Endothelial cell (in vitro differentiated cells): ENCODE measurements at regions not wholly inside any gene's neighbourhood (a gene's known extent, or its start where the extent isn't known, plus 50 kb on each side); places are given as distances from the start of the nearest gene placed in this dataset.

Experiments
- DNase-seq: peaks from one replicate; pipeline ENCODE4 v3.0.0; 2021; ENCODE audit warnings: low spot score
- H3K27ac Mint-ChIP-seq: one replicate; pipeline ENCODE4 v1.8.0; 2021; ENCODE audit warnings: mixed read lengths, inconsistent platforms; ENCODE audit not compliant: unreplicated experiment
- H3K27me3 Mint-ChIP-seq: one replicate; pipeline ENCODE4 v1.8.0; 2021; ENCODE audit warnings: mild to moderate bottlenecking, moderate library complexity, mixed read lengths, inconsistent platforms; ENCODE audit not compliant: unreplicated experiment
- H3K36me3 Mint-ChIP-seq: one replicate; pipeline ENCODE4 v1.8.0; 2021; ENCODE audit warnings: mild to moderate bottlenecking, low read depth, mixed read lengths, inconsistent platforms; ENCODE audit not compliant: unreplicated experiment
- H3K4me1 Mint-ChIP-seq: one replicate; pipeline ENCODE4 v1.8.0; 2021; ENCODE audit warnings: mild to moderate bottlenecking, mixed read lengths, inconsistent platforms; ENCODE audit not compliant: unreplicated experiment
- H3K4me3 Mint-ChIP-seq: one replicate; pipeline ENCODE4 v1.8.0; 2021; ENCODE audit warnings: mild to moderate bottlenecking, mixed read lengths, inconsistent platforms; ENCODE audit not compliant: unreplicated experiment
- H3K9me3 Mint-ChIP-seq: one replicate; pipeline ENCODE4 v1.8.0; 2021; ENCODE audit warnings: mixed read lengths, inconsistent platforms; ENCODE audit not compliant: unreplicated experiment
- TF ChIP-seq, protein P1 (sequence below): fragments of 200-600 bp; sonication (generic); IDR thresholded peaks from one replicate; pipeline ENCODE4 v1.5.0; 2021; ENCODE audit warnings: antibody characterized with exemption; ENCODE audit not compliant: unreplicated experiment

DNA sequence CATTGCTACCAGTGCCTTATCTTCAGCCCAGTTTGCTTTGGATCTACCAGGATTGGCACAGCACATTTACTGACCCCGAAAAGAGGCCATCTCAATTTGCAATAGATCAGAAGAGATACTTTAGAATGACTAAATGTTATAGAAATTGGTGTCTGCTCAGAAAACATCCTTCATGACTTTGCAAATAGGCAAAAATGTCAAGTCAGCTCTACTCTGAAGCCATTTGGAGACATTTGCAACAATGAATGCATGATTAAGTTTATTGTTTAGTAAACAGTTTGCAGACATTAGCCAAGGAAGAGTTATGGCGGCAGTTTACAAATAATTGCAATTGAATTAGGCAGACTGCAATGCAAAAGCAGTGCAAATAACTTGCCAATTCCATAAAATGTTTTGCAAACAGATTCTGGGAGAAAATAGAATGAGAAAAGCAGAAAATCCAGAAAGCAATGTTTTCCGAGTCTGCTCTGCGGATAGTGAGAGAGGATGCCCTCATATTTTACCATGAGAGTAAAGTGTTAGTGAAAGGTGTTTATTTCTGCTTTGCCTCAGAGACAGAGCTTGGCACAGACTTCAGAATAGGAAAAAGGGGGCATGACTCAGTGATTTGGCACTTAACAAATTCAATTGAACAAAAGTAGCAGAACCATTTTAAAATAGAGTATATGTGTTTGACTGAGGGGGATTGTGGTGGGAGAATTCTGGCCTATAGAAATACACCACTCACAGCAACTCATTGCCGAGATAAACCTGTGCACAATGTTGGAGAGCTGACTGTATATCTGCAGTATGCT is 334.9 kb upstream of the NR2F2 start:
- Mint-ChIP-seq H3K4me3 (no peak overlapping the region), H3K4me1 (no peaks in the 10 kb centered on the region), H3K36me3 (no peaks in the 10 kb centered on the region), H3K27me3 (no peaks in the 10 kb centered on the region), H3K27ac (no peak overlapping the region), H3K9me3 (no peaks in the 10 kb centered on the region)
- TF ChIP-seq, protein P1, sequence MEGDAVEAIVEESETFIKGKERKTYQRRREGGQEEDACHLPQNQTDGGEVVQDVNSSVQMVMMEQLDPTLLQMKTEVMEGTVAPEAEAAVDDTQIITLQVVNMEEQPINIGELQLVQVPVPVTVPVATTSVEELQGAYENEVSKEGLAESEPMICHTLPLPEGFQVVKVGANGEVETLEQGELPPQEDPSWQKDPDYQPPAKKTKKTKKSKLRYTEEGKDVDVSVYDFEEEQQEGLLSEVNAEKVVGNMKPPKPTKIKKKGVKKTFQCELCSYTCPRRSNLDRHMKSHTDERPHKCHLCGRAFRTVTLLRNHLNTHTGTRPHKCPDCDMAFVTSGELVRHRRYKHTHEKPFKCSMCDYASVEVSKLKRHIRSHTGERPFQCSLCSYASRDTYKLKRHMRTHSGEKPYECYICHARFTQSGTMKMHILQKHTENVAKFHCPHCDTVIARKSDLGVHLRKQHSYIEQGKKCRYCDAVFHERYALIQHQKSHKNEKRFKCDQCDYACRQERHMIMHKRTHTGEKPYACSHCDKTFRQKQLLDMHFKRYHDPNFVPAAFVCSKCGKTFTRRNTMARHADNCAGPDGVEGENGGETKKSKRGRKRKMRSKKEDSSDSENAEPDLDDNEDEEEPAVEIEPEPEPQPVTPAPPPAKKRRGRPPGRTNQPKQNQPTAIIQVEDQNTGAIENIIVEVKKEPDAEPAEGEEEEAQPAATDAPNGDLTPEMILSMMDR: no peak
- DNase-seq: no peak

DNA sequence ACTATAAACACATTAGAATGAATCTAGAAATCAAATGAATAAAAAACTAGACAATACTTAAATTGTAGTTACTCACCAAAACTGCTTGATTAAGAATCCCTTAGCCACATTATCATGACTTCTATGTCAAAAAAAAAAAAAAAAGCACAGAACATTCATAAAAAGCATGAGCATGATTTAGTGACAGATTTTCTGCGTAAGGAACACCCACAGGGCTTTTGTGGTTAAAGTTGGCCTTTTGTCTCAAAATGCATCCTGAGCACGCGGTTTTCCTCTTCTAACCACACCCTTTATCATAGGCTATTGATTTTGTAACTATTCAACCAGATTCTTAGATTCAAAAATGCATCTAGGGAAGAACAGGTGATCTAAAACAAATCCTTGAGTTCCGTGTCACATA is 334.0 kb upstream of the NR2F2 start:
- Mint-ChIP-seq H3K4me3 (no peak overlapping the region), H3K36me3 (no peaks in the 10 kb centered on the region), H3K4me1 (no peaks in the 10 kb centered on the region), H3K9me3 (no peaks in the 10 kb centered on the region), H3K27ac (no peak overlapping the region), H3K27me3 (no peaks in the 10 kb centered on the region)
- no peak for DNase-seq
- TF ChIP-seq, protein P1: no peak

DNA sequence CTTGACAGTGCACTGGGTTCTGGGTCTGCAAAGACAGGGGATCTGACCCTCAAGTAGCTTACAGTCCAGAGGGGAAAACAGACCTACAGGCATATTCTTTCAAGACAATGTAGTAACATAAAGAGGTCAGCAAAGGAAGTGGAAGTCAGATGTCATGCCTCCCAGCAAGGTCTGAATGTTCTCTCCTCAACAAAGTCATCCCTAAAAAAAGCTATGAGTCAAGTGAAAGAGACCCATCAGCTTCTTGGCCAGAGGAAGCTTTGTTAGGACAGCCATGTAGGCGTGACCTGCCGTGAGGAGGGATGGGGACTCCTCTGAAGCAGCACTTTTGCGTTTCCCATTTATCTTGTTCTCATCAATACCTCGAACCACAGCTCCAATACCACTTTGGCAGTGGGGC is 331.6 kb upstream of the NR2F2 start:
- no peaks in the 10 kb centered on the region for H3K36me3 Mint-ChIP-seq
- no peak for DNase-seq
- H3K27me3 Mint-ChIP-seq: no peaks in the 10 kb centered on the region
- no peak overlapping the region for H3K27ac Mint-ChIP-seq
- TF ChIP-seq, protein P1: no peak
- no peaks in the 10 kb centered on the region for H3K9me3 Mint-ChIP-seq
- no peaks in the 10 kb centered on the region for H3K4me1 Mint-ChIP-seq
- H3K4me3 Mint-ChIP-seq: no peak overlapping the region

DNA sequence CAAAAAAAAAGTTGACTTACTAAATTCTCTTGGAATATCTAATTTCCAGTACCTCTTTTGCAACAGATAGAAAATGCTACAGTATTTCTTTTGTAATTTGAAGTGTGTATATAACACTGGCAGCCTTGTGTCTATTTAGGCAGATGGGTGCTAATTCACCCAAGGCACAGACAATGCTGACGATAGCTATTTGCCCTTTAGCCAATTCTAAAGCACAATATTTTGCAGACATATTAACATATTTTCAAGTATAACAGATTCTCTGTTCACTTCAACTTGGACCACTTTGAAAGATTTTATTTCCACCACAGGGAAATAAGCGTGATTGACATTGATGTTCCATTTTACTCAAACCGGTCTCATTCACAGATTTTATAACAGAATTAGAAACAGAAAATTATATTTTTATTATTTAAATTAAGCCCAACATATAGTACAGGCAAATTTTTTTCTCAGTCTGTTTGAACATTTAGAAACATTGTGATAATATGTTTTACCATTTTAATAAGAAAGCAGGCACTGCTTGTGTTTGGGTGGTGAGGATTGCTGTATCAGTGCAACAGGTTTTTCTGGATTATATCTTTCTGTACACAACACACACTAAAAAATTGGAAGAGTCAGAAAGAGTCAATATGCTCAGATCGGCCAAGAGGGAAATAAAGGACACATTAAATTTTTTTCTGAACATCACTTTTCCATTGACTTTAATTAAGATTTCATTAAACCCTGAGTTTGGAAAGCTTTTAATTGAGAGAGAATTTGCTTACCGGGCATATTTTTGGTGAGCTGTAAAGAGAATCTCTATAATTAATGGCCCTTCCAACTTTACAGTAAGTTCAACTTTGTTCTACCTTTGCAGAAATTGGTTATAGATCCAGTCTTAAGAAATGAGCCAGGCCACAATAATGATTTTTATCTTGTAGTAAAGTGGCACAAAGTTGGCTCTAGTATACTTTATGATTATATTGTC is 327.3 kb upstream of the NR2F2 start:
- Mint-ChIP-seq H3K9me3 (no peaks in the 10 kb centered on the region), H3K36me3 (no peaks in the 10 kb centered on the region), H3K4me1 (no peaks in the 10 kb centered on the region), H3K27ac (no peak overlapping the region), H3K4me3 (no peak overlapping the region), H3K27me3 (no peaks in the 10 kb centered on the region)
- TF ChIP-seq, protein P1: no peak
- no peak for DNase-seq
